Activated CD4-positive, alpha-beta T cell treated with anti-CD3 and anti-CD28 coated beads, Interleukin-2, amount 10 ng/mL, durations not matched to agents 7 days and 5 days (primary cell): ENCODE measurements at regions not wholly inside any gene's neighbourhood (a gene's known extent, or its start where the extent isn't known, plus 50 kb on each side); places are given as distances from the start of the nearest gene placed in this dataset.

Experiments
- CTCF ChIA-PET: fragments of 350-600 bp; sonication (Branson Sonifier 250); formaldehyde crosslinking; loops from one replicate; lab custom pipeline; 2021; ENCODE audit warnings: antibody characterized with exemption; lab: Charles Lee
- POLR2A ChIA-PET: fragments of 350-600 bp; sonication (Branson Sonifier 250); formaldehyde crosslinking; loops from one replicate; lab custom pipeline; 2021; ENCODE audit warnings: antibody characterized with exemption; lab: Charles Lee
- DNase-seq: peaks from one replicate; pipeline ENCODE4 v3.0.0-alpha.2; 2020
- H3K27ac Mint-ChIP-seq: one replicate; pipeline ENCODE4 v1.8.0; 2021; ENCODE audit warnings: mild to moderate bottlenecking, moderate library complexity, mixed read lengths
- H3K27me3 Mint-ChIP-seq: one replicate; pipeline ENCODE4 v1.8.0; 2021; ENCODE audit warnings: mixed read lengths
- H3K36me3 Mint-ChIP-seq: one replicate; pipeline ENCODE4 v1.8.0; 2021; ENCODE audit warnings: low read depth, mixed read lengths
- H3K4me1 Mint-ChIP-seq: one replicate; pipeline ENCODE4 v1.8.0; 2021; ENCODE audit warnings: mixed read lengths
- H3K4me3 Mint-ChIP-seq: one replicate; pipeline ENCODE4 v1.8.0; 2021; ENCODE audit warnings: mild to moderate bottlenecking, moderate library complexity, mixed read lengths
- H3K9me3 Mint-ChIP-seq: one replicate; pipeline ENCODE4 v1.8.0; 2021; ENCODE audit warnings: mixed read lengths

- ChIA-PET POLR2A (no interaction called here), CTCF (no interaction called here)
- no peak overlapping the region for H3K27ac Mint-ChIP-seq
- no peaks in the 10 kb centered on the region for H3K4me1 Mint-ChIP-seq
- H3K4me3 Mint-ChIP-seq = no peak overlapping the region
- DNase-seq = no peak
- no peaks in the 10 kb centered on the region for H3K36me3 Mint-ChIP-seq
- peaks cover 6% of the 10 kb centered on the region for H3K27me3 Mint-ChIP-seq
- H3K9me3 Mint-ChIP-seq = no peaks in the 10 kb centered on the region
Observed at GRCh38 chr13:47675871-47676270, 325.2 kb downstream of the SUCLA2 start.

DNA sequence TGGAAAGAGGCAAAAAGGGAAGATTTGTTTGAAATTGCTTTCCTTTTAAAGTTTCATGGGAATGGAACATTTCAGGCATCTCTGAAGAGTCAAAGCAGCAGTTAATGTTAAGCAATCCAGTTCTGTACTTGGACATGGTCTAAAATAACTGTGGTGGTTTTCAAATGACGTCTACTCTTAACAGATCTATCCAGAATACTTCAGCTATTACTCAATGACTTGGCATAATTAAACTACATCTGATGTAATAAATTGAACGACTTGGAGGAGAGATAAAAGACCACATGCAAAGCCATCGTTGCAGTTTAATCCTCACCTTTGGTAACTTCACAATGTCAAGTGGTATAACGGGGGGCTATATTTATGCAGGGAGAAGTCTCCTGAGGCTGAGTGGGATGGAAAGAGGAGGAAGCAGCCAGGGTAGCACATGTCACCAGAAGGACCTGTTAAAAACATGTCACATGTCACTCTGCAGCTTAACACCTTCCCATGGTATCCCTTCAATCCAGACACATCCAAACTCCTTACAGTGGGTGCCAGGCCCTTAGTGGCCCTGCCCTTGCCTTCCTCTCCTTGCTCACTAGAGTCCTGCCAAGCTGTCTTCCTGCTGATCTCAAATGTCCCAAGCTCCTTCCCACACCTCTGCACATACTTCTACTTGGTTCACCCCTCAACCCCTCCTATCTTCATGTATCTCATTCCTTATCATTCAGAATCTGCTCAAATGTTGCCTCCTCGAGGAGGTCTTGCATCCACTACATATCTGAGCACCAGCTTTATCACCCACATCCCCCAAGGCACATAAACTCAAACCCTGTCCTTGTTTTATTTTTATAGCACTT lies 327.8 kb downstream of the SUCLA2 start:
- Mint-ChIP-seq H3K27ac (no peak overlapping the region), H3K9me3 (no peaks in the 10 kb centered on the region), H3K4me3 (no peak overlapping the region), H3K4me1 (no peaks in the 10 kb centered on the region), H3K36me3 (no peaks in the 10 kb centered on the region), H3K27me3 (peaks cover 3% of the 10 kb centered on the region)
- CTCF ChIA-PET = no interaction called here
- POLR2A ChIA-PET = no interaction called here
- no peak for DNase-seq

DNA sequence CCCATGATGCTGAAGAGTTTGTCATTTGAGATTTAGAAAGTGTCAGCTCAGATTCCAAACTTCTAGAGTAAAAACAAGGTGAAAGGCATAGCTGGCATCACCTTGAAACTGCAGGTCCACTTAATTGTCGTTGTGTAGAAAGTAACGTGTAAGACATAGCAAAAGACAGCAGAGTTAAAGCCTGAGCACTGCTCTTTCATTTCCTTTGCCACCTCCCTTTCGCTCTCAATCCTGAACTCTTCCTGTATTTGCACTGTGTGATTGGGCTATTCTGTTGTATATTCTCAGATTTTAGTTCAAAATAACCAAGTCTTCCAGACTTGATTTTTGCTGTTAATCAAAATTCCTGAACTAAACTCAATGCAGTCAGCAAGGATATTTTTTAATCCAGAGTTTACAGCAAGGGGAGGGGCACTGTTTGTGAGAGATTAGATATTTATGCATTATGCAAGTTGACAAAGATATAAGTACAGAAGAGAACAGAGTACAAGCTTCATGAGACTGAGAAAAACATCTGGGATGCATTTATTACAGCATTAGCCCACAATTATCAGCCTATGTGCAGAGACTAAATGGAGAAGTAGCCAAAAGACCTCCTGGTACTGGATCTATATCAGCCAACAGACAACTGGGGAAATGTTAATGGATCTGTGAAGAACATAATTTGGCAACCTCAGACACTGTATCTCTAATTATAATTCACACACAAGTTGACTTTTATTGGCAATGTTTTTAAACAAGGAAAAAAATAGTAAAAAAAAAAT lies 328.6 kb downstream of the SUCLA2 start:
- no peaks in the 10 kb centered on the region for H3K4me1 Mint-ChIP-seq
- no peaks in the 10 kb centered on the region for H3K36me3 Mint-ChIP-seq
- peaks cover 3% of the 10 kb centered on the region for H3K27me3 Mint-ChIP-seq
- H3K27ac Mint-ChIP-seq = no peak overlapping the region
- POLR2A ChIA-PET = no interaction called here
- H3K4me3 Mint-ChIP-seq = no peak overlapping the region
- CTCF ChIA-PET = no interaction called here
- no peaks in the 10 kb centered on the region for H3K9me3 Mint-ChIP-seq
- DNase-seq = no peak

- POLR2A ChIA-PET = no interaction called here
- Mint-ChIP-seq H3K4me3 (no peak overlapping the region), H3K27ac (no peak overlapping the region), H3K9me3 (no peaks in the 10 kb centered on the region), H3K4me1 (no peaks in the 10 kb centered on the region), H3K36me3 (no peaks in the 10 kb centered on the region), H3K27me3 (peaks cover 3% of the 10 kb centered on the region)
- CTCF ChIA-PET = no interaction called here
- DNase-seq = no peak
Observed at GRCh38 chr13:47671776-47672175, 329.3 kb downstream of the SUCLA2 start.

DNA sequence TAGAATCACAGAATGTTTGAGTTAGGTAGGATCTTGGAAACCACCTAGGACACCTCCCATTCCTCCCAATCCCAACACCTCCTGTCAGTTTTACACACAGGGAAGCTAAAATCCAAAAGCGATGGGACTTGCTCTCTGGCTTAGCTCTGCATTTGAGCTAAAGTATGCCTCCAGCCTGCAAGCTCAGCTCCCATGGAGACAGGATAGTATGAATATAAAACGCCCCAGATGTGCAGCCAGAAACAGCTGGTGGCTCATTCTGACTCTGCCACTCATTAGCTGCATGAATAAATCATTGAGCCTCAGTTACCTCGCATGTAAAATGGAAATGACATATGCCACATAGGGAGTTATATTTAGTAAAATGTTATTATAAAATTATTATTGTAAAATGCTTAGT lies 336.0 kb downstream of the SUCLA2 start:
- H3K9me3 Mint-ChIP-seq = no peaks in the 10 kb centered on the region
- CTCF ChIA-PET = no interaction called here

GRCh38 chr13:47661076-47661475 lies 340.0 kb downstream of the SUCLA2 start:
- H3K4me3 Mint-ChIP-seq = no peak overlapping the region
- no peak overlapping the region for H3K27ac Mint-ChIP-seq
- H3K9me3 Mint-ChIP-seq = no peaks in the 10 kb centered on the region
- POLR2A ChIA-PET = no interaction called here
- peaks cover 12% of the 10 kb centered on the region for H3K27me3 Mint-ChIP-seq
- H3K4me1 Mint-ChIP-seq = no peaks in the 10 kb centered on the region
- DNase-seq = no peak
- H3K36me3 Mint-ChIP-seq = no peaks in the 10 kb centered on the region
- CTCF ChIA-PET = no interaction called here

More for the DNA sequence above, 336.0 kb downstream of the SUCLA2 start:
- H3K4me1 Mint-ChIP-seq = no peaks in the 10 kb centered on the region
- H3K27ac Mint-ChIP-seq = no peak overlapping the region
- no peaks in the 10 kb centered on the region for H3K36me3 Mint-ChIP-seq
- no peak for DNase-seq
- H3K4me3 Mint-ChIP-seq = no peak overlapping the region
- POLR2A ChIA-PET = no interaction called here
- H3K27me3 Mint-ChIP-seq = peaks cover 2% of the 10 kb centered on the region

GRCh38 chr13:47656651-47657050 lies 344.4 kb downstream of the SUCLA2 start:
- ChIA-PET CTCF (no interaction called here), POLR2A (interaction anchor here (0.6 kb wide), 1 partner anchor 91 kb away, joined by 4 read pairs; no protein-coding TSS in a partner anchor)

GRCh38 chr13:47650209-47650608 lies 350.9 kb downstream of the SUCLA2 start:
- no peaks in the 10 kb centered on the region for H3K36me3 Mint-ChIP-seq
- ChIA-PET CTCF (no interaction called here), POLR2A (no interaction called here)
- H3K4me1 Mint-ChIP-seq = no peaks in the 10 kb centered on the region
- no peak overlapping the region for H3K4me3 Mint-ChIP-seq
- DNase-seq = no peak
- no peak overlapping the region for H3K27ac Mint-ChIP-seq
- no peaks in the 10 kb centered on the region for H3K27me3 Mint-ChIP-seq
- H3K9me3 Mint-ChIP-seq = no peaks in the 10 kb centered on the region

More at GRCh38 chr13:47656651-47657050, 344.4 kb downstream of the SUCLA2 start:
- DNase-seq = no peak
- Mint-ChIP-seq H3K4me3 (no peak overlapping the region), H3K27ac (no peak overlapping the region), H3K9me3 (no peaks in the 10 kb centered on the region), H3K27me3 (peaks cover 13% of the 10 kb centered on the region), H3K4me1 (no peaks in the 10 kb centered on the region), H3K36me3 (no peaks in the 10 kb centered on the region)

GRCh38 chr13:47647001-47647400 lies 354.1 kb downstream of the SUCLA2 start:
- DNase-seq = no peak
- no peaks in the 10 kb centered on the region for H3K4me1 Mint-ChIP-seq
- H3K4me3 Mint-ChIP-seq = no peak overlapping the region
- H3K27me3 Mint-ChIP-seq = no peaks in the 10 kb centered on the region
- H3K36me3 Mint-ChIP-seq = no peaks in the 10 kb centered on the region
- ChIA-PET CTCF (no interaction called here), POLR2A (no interaction called here)
- H3K9me3 Mint-ChIP-seq = no peaks in the 10 kb centered on the region
- H3K27ac Mint-ChIP-seq = no peak overlapping the region

DNA sequence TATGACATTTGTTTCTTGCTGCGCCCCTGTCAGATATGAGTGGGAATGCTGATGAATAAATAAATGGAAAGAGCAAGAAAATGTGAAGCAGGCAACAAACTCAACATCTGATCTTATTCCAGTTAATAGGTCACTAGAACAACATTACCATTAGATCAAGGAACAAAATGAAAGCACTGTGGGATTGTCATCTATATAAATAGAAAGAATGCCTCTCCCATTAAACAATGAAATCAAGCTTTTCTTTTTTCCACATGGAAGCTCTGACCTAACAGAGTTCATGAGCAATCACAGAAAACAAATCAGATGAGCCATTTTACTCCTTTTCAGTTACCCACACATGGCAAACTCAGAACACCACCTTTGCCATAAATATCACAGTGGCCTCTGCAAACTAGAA lies 354.8 kb downstream of the SUCLA2 start:
- no peaks in the 10 kb centered on the region for H3K4me1 Mint-ChIP-seq
- H3K9me3 Mint-ChIP-seq = no peaks in the 10 kb centered on the region
- CTCF ChIA-PET = no interaction called here
- no peak overlapping the region for H3K4me3 Mint-ChIP-seq
- DNase-seq = no peak
- POLR2A ChIA-PET = no interaction called here
- no peaks in the 10 kb centered on the region for H3K36me3 Mint-ChIP-seq
- no peaks in the 10 kb centered on the region for H3K27me3 Mint-ChIP-seq
- H3K27ac Mint-ChIP-seq = no peak overlapping the region

GRCh38 chr13:47639738-47640447 lies 361.2 kb downstream of the SUCLA2 start:
- ChIA-PET POLR2A (no interaction called here), CTCF (no interaction called here)
- Mint-ChIP-seq H3K27me3 (no peaks in the 10 kb centered on the region), H3K4me3 (no peak overlapping the region), H3K9me3 (peaks cover 2% of the 10 kb centered on the region), H3K36me3 (no peaks in the 10 kb centered on the region), H3K4me1 (no peaks in the 10 kb centered on the region), H3K27ac (no peak overlapping the region)
- no peak for DNase-seq

DNA sequence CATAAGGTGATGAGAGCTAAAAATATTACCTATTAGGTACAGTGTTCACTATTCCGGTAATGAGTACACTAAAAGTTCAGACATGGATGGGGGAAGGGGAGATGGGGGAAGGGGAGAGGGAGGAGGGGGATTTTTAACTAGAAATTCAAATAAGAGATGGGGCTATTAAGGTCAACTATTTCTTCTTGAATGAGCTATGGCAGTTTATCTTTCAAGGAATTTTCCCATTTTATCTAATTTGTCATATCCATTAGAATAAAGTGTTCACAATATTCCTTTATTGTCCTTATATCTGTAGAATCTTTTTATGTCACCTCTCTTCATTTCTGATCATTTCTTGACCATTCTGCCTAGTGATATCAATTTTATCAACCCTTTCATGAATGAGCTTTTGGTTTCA lies 362.4 kb downstream of the SUCLA2 start:
- peaks cover 2% of the 10 kb centered on the region for H3K9me3 Mint-ChIP-seq
- ChIA-PET POLR2A (no interaction called here), CTCF (no interaction called here)
- H3K4me3 Mint-ChIP-seq = no peak overlapping the region
- no peak for DNase-seq
- H3K27me3 Mint-ChIP-seq = no peaks in the 10 kb centered on the region
- H3K4me1 Mint-ChIP-seq = no peaks in the 10 kb centered on the region
- no peaks in the 10 kb centered on the region for H3K36me3 Mint-ChIP-seq
- no peak overlapping the region for H3K27ac Mint-ChIP-seq

- POLR2A ChIA-PET = no interaction called here
- CTCF ChIA-PET = no interaction called here
- Mint-ChIP-seq H3K4me1 (no peaks in the 10 kb centered on the region), H3K4me3 (no peak overlapping the region), H3K9me3 (peaks cover 2% of the 10 kb centered on the region), H3K27ac (no peak overlapping the region), H3K27me3 (no peaks in the 10 kb centered on the region), H3K36me3 (no peaks in the 10 kb centered on the region)
- no peak for DNase-seq
Observed at GRCh38 chr13:47632311-47632710, 368.8 kb downstream of the SUCLA2 start.
